Fibroblast of pulmonary artery (primary cell): ENCODE measurements at regions not wholly inside any gene's neighbourhood (a gene's known extent, or its start where the extent isn't known, plus 50 kb on each side); places are given as distances from the start of the nearest gene placed in this dataset.

Experiments used
- DNase-seq: peaks from one replicate; pipeline ENCODE4 v3.0.0-alpha.2; 2010; ENCODE audit warnings: low read depth
- H3K4me3 ChIP-seq: replicated peaks from 2 replicates; pipeline ENCODE4 v1.5.1; 2011; ENCODE audit warnings: low read depth, mild to moderate bottlenecking, control low read depth, low read length, moderate library complexity
- TF ChIP-seq, protein P1 (sequence below): IDR thresholded peaks from 2 replicates; pipeline ENCODE4 v1.5.1; 2011; ENCODE audit warnings: mild to moderate bottlenecking, control low read depth, low read length, inconsistent platforms; ENCODE audit errors: missing control alignments

DNA sequence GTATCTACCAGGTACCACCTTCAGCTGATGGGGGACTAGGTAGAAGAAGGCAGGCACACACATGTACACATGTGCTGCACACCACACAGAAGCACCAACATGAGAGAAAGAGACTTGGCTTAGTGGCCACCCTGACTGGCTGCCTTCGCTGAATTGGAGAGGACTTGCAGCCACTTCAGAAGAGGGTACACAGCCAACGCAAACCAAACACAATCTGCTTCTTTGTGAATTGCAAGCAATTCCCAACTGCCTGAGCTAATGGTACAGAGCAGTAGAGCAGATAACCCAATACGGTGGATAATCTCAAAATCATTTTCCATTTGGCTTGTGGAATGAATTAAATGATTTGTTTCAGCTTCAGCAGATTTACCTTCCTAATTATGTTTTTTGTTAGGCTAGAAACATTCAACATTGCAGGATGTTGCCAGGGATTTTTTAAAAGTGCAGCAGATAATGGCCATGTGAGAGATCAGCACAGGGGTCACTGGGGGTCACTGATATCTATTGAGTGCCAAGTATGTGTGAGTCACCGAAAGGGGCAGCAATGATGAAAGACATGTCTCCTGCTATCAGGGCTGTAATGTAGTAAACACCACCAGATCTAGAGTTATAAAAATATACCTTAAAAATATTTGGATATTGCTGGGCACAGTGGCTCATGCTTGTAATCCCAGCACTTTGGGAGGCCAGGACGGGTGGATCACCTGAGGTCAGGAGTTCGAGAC, 652.6 kb downstream of the BCL11A start:
- TF ChIP-seq, protein P1, sequence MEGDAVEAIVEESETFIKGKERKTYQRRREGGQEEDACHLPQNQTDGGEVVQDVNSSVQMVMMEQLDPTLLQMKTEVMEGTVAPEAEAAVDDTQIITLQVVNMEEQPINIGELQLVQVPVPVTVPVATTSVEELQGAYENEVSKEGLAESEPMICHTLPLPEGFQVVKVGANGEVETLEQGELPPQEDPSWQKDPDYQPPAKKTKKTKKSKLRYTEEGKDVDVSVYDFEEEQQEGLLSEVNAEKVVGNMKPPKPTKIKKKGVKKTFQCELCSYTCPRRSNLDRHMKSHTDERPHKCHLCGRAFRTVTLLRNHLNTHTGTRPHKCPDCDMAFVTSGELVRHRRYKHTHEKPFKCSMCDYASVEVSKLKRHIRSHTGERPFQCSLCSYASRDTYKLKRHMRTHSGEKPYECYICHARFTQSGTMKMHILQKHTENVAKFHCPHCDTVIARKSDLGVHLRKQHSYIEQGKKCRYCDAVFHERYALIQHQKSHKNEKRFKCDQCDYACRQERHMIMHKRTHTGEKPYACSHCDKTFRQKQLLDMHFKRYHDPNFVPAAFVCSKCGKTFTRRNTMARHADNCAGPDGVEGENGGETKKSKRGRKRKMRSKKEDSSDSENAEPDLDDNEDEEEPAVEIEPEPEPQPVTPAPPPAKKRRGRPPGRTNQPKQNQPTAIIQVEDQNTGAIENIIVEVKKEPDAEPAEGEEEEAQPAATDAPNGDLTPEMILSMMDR, result no peak
- no peak for DNase-seq
- no peak overlapping the region for H3K4me3 ChIP-seq

DNA sequence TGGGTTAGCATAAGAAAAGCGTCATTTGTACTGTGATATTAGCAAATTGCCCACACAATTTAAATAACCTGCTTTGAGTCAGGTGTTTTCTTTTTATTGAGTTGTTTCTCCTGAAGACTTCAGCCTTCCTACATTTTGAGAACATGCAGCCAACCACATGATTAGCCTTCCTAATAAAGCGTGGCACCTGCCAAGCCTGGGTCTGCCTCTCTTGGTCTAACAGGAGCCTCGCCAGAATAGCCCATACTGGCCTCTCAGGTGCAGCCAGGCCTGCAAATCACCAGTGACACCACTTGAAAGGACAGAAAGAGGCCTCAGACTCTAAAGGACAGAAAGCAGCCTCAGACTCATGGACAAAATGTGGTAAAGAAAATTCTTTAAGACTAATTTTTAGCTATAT, 653.8 kb downstream of the BCL11A start:
- DNase-seq, result no peak
- TF ChIP-seq, protein P1, result no peak
- H3K4me3 ChIP-seq, result no peak overlapping the region

DNA sequence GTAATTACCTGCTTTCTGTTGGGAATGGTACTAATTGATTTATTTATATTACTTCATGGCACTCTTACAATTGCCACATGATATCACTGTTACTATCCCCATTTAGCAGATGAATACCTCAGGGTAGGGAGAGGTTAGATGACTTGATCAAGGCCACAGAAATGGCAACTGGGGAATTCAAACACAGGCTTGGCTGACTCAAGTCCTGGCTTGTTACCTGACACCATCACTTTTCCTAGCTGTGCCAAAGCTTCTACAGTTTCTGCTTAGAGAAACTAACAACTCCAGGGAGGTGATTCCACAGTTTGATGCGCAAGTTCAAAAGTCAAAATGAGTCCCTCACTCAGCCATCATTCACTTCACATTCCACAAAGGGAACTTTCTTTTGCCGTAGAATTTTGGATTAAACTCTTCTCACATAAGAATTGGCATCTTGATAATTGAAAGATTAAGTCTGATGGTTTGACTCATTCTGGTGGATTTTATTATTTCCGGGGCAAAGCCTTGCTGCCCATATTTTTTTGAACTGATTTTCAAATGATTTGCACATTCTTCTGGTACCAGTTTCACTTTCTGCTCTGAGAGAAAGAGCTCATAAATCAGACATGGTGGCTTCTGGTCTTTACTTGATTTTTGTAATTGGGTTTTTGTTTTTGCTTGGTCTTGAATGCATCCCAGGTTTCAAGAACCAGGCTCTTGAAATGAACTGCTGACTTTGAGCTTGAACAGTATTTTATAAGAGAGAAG, 656.8 kb downstream of the BCL11A start:
- no peak for DNase-seq
- TF ChIP-seq, protein P1, result no peak
- H3K4me3 ChIP-seq, result no peak overlapping the region

DNA sequence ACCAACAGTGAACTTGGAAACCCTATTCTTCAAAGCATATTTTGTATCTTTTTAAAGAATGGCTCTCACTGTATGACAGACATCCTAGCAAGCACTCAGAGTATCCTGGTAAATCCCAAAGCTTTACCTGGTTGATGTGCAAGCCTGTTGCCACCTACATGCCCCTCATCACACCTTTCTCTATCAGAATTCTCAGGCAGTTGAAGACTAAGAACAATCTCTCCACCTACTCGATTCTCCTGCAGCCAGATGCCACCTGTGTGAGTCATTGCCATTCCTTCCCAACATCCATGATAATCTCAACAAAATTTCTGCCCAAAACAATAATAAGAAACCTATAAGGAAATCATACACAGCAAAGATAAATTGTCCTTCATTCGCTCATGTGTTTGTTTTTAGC, 659.8 kb downstream of the BCL11A start:
- DNase-seq, result no peak
- no peak overlapping the region for H3K4me3 ChIP-seq
- TF ChIP-seq, protein P1, result no peak

DNA sequence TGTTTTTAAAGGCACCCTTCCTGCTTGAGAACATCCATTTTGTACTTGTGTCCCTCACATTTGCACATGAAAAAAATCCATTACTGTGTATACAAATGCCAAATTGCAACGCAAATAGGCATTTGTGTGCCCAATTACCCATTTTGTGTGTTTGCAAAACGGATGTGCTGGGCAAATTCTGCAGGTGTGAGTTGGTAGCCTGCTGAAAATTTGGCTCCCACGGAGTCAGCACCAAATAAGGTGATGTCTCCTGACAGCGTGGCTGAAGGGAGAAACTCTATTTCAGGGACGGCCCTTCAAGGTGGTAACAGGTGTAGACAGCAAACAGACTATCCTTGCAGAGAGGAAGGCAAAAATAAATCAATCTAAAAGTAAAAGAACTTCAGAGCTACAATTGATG, 661.1 kb downstream of the BCL11A start:
- TF ChIP-seq, protein P1, result no peak
- no peak for DNase-seq
- H3K4me3 ChIP-seq, result no peak overlapping the region

DNA sequence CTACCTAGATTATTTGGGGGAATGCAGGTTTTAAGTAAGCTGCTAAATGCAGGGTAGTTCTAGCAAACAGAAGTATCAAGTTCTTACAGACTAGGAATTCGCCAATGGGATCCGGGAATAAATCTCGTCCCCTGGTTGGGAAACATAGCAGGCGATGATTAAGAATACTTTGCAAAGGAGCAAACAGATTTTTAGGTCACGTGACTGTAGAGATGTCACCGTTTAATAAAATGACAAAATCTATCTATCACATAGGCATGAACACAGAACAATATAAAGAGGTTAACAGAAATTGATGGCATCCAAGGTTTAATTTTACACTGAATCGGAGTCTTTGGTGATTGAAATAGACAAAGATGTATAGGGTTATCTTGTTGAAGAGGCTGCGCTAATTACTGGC, 664.1 kb downstream of the BCL11A start:
- no peak overlapping the region for H3K4me3 ChIP-seq
- TF ChIP-seq, protein P1, result no peak
- no peak for DNase-seq
